ENCODE measurements at regions not wholly inside any gene's neighbourhood (a gene's known extent, or its start where the extent isn't known, plus 50 kb on each side); places are given as distances from the start of the nearest gene placed in this dataset.

DNA sequence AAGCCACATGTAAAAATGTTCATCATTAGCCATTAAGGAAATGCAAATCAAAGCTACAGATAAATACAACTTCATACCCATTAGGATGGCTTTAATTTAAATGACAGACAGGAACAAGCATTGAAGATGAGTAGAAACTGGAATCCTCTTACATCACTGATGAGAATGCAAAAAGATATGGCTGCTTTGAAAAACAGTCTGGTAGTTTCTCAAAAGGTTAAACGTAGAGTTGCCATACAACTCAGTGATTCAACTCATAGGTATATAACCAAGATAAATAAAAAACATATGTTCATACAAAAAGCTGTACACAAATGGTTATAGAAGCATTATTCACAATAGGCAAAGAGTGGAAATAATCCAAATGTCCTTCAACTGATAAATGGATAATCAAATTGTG, 228.8 kb upstream of the ZNF462 start:
- no peak for TF ChIP-seq FOXM1 (IDR thresholded peaks at IDR 0.05; ENCODE audit: borderline replicate concordance)
- TF ChIP-seq ZNF384 (IDR thresholded peaks at IDR 0.05), result no peak
- TF ChIP-seq ELF4 (IDR thresholded peaks at IDR 0.05), result no peak
- TF ChIP-seq FOXA1 (IDR thresholded peaks at IDR 0.05), result no peak
- no peak for TF ChIP-seq ARNT (IDR thresholded peaks at IDR 0.05)
- no peak for TF ChIP-seq LEF1 (IDR thresholded peaks at IDR 0.05; ENCODE audit: borderline replicate concordance)
- TF ChIP-seq NFRKB (IDR thresholded peaks at IDR 0.05), result no peak
- no peak for TF ChIP-seq SP1 (IDR thresholded peaks at IDR 0.05)
- no peak for TF ChIP-seq HDGF (IDR thresholded peaks at IDR 0.05; ENCODE audit: borderline replicate concordance)
- TF ChIP-seq CTBP1 (IDR thresholded peaks at IDR 0.05; ENCODE audit: borderline replicate concordance), result no peak
- TF ChIP-seq L3MBTL2 (conservative IDR thresholded peaks at IDR 0.05), result no peak
